ENCODE measurements at regions not wholly inside any gene's neighbourhood (a gene's known extent, or its start where the extent isn't known, plus 50 kb on each side); places are given as distances from the start of the nearest gene placed in this dataset.

GRCh38 chr12:28601570-28602058 lies 411.4 kb downstream of the CCDC91 start:
- TF ChIP-seq POLR2AphosphoS5 (IDR thresholded peaks at IDR 0.05) (no peak), POLR2A (IDR thresholded peaks at IDR 0.05) (no peak), CTCF (IDR thresholded peaks at IDR 0.05) (no peak)
- H3K4me1 ChIP-seq, result no peaks in the 10 kb centered on the region
- intact Hi-C loops (cut with DNase I; ENCODE audit: low total_unique reads), result no loop called here
- H3K36me3 ChIP-seq, result no peaks in the 10 kb centered on the region
- no peak overlapping the region for H3K4me3 ChIP-seq
- H3K9me3 ChIP-seq, result peaks cover 3 to 6% of the 10 kb centered on the region in 2 donors
- no peak overlapping the region for H3K27ac ChIP-seq
- no peak for DNase-seq (ENCODE audit: low spot score in 2 of 2)
- H3K27me3 ChIP-seq, result no peaks in the 10 kb centered on the region

GRCh38 chr12:28602786-28603185 lies 412.5 kb downstream of the CCDC91 start:
- Histone ChIP-seq H3K4me3 (no peak overlapping the region), H3K9me3 (peaks cover 14 to 18% of the 10 kb centered on the region in 2 donors), H3K4me1 (no peaks in the 10 kb centered on the region), H3K36me3 (no peaks in the 10 kb centered on the region), H3K27me3 (no peaks in the 10 kb centered on the region), H3K27ac (no peak overlapping the region)
- DNase-seq (ENCODE audit: low spot score in 2 of 2), result no peak
- intact Hi-C loops (cut with DNase I; ENCODE audit: low total_unique reads), result no loop called here
- no peak for TF ChIP-seq CTCF (IDR thresholded peaks at IDR 0.05)
- no peak for TF ChIP-seq POLR2AphosphoS5 (IDR thresholded peaks at IDR 0.05)
- TF ChIP-seq POLR2A (IDR thresholded peaks at IDR 0.05), result no peak

GRCh38 chr12:28603239-28603638 lies 413.0 kb downstream of the CCDC91 start:
- H3K9me3 ChIP-seq, result peaks cover 18 to 22% of the 10 kb centered on the region in 2 donors
- no peak overlapping the region for H3K27ac ChIP-seq
- no peak for DNase-seq (ENCODE audit: low spot score in 2 of 2)
- intact Hi-C loops (cut with DNase I; ENCODE audit: low total_unique reads), result no loop called here
- no peak for TF ChIP-seq POLR2A (IDR thresholded peaks at IDR 0.05)
- no peak for TF ChIP-seq POLR2AphosphoS5 (IDR thresholded peaks at IDR 0.05)
- TF ChIP-seq CTCF (IDR thresholded peaks at IDR 0.05), result no peak
- no peaks in the 10 kb centered on the region for H3K4me1 ChIP-seq
- H3K27me3 ChIP-seq, result no peaks in the 10 kb centered on the region
- no peaks in the 10 kb centered on the region for H3K36me3 ChIP-seq
- H3K4me3 ChIP-seq, result no peak overlapping the region

- no peak for DNase-seq (ENCODE audit: low spot score in 2 of 2)
- intact Hi-C loops (cut with DNase I; ENCODE audit: low total_unique reads), result no loop called here
- TF ChIP-seq CTCF (IDR thresholded peaks at IDR 0.05) (no peak), POLR2A (IDR thresholded peaks at IDR 0.05) (no peak), POLR2AphosphoS5 (IDR thresholded peaks at IDR 0.05) (no peak)
- H3K27me3 ChIP-seq, result no peaks in the 10 kb centered on the region
- no peaks in the 10 kb centered on the region for H3K4me1 ChIP-seq
- H3K36me3 ChIP-seq, result no peaks in the 10 kb centered on the region
- peaks cover 18 to 28% of the 10 kb centered on the region in 2 donors for H3K9me3 ChIP-seq
- H3K4me3 ChIP-seq, result no peak overlapping the region
- no peak overlapping the region for H3K27ac ChIP-seq
These were observed 413.5 kb downstream of the CCDC91 start for GRCh38 chr12:28603801-28604200.

- intact Hi-C loops (cut with DNase I; ENCODE audit: low total_unique reads), result no loop called here
- no peak for TF ChIP-seq POLR2A (IDR thresholded peaks at IDR 0.05)
- TF ChIP-seq CTCF (IDR thresholded peaks at IDR 0.05), result no peak
- TF ChIP-seq POLR2AphosphoS5 (IDR thresholded peaks at IDR 0.05), result no peak
- H3K27me3 ChIP-seq, result no peaks in the 10 kb centered on the region
- H3K4me1 ChIP-seq, result no peaks in the 10 kb centered on the region
- DNase-seq (ENCODE audit: low spot score in 2 of 2), result no peak
- H3K36me3 ChIP-seq, result no peaks in the 10 kb centered on the region
- H3K9me3 ChIP-seq, result peaks cover 18 to 28% of the 10 kb centered on the region in 2 donors
- no peak overlapping the region for H3K4me3 ChIP-seq
- no peak overlapping the region for H3K27ac ChIP-seq
These were observed 414.0 kb downstream of the CCDC91 start for GRCh38 chr12:28604240-28604639.
